ENCODE measurements at regions not wholly inside any gene's neighbourhood (a gene's known extent, or its start where the extent isn't known, plus 50 kb on each side); places are given as distances from the start of the nearest gene placed in this dataset.

GRCh38 chr12:17361224-17361623, 728.8 kb downstream of the RERGL start:
- Histone ChIP-seq H3K4me1 (ENCODE audit: insufficient read depth, low read length) (no peaks in the 10 kb centered on the region), H3K36me3 (ENCODE audit: insufficient read depth, low read length) (no peaks in the 10 kb centered on the region), H3K27ac (ENCODE audit: low read depth, low read length) (no peak overlapping the region), H3K9me3 (ENCODE audit: control insufficient read depth in 1 of 2, low read length in 2 of 2) (no peaks in the 10 kb centered on the region), H3K4me3 (ENCODE audit: low read length in 2 of 2) (no peak overlapping the region), H3K27me3 (ENCODE audit: insufficient read depth, low read length) (no peaks in the 10 kb centered on the region)
- Mint-ChIP-seq H3K27me3 (no peaks in the 10 kb centered on the region), H3K27ac (no peak overlapping the region), H3K4me3 (no peak overlapping the region), H3K4me1 (no peaks in the 10 kb centered on the region), H3K36me3 (no peaks in the 10 kb centered on the region), H3K9me3 (peaks cover 0 to 17% (median 7%) of the 10 kb centered on the region in 8 donors)
- DNase-seq = no peak
- intact Hi-C loops (cut with micrococcal nuclease) = no loop called here
- ChIA-PET CTCF (ENCODE audit: partially characterized antibody) (no interaction called here), POLR2A (ENCODE audit: partially characterized antibody) (no interaction called here)

- no peak overlapping the region for H3K4me3 ChIP-seq (ENCODE audit: low read length in 2 of 2)
- no peaks in the 10 kb centered on the region for H3K27me3 ChIP-seq (ENCODE audit: insufficient read depth, low read length)
- Mint-ChIP-seq H3K4me1 (no peaks in the 10 kb centered on the region), H3K4me3 (no peak overlapping the region), H3K27me3 (no peaks in the 10 kb centered on the region), H3K9me3 (peaks cover 0 to 10% (median 4%) of the 10 kb centered on the region in 8 donors), H3K36me3 (no peaks in the 10 kb centered on the region), H3K27ac (no peak overlapping the region)
- POLR2A ChIA-PET (ENCODE audit: partially characterized antibody) = no interaction called here
- no peak overlapping the region for H3K27ac ChIP-seq (ENCODE audit: low read depth, low read length)
- CTCF ChIA-PET (ENCODE audit: partially characterized antibody) = no interaction called here
- no peaks in the 10 kb centered on the region for H3K36me3 ChIP-seq (ENCODE audit: insufficient read depth, low read length)
- no peaks in the 10 kb centered on the region for H3K4me1 ChIP-seq (ENCODE audit: insufficient read depth, low read length)
- intact Hi-C loops (cut with micrococcal nuclease) = no loop called here
- no peaks in the 10 kb centered on the region for H3K9me3 ChIP-seq (ENCODE audit: control insufficient read depth in 1 of 2, low read length in 2 of 2)
- no peak for DNase-seq
Measured at GRCh38 chr12:17358835-17359234, 731.2 kb downstream of the RERGL start.

DNA sequence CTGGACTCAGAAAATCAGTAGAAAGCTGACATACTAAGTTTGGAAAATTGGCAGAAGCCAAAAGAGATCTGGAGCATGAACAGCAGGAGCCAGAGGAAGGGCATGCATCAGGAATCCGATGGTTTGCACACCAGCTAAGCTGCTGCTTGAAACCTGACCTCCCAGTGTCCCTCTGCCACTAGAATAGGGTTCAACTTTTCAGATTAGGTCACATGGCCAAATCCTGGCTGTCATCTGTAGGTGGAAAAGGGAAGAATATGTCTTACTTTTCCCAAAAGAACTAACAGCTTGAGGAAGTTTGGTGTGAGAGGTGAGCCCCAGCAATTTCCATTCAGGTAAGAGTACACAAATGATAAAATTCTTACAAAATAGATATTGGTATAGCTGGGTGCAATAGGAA, 732.6 kb downstream of the RERGL start:
- DNase-seq = no peak
- Histone ChIP-seq H3K9me3 (ENCODE audit: control insufficient read depth in 1 of 2, low read length in 2 of 2) (no peaks in the 10 kb centered on the region), H3K4me3 (ENCODE audit: low read length in 2 of 2) (no peak overlapping the region), H3K36me3 (ENCODE audit: insufficient read depth, low read length) (no peaks in the 10 kb centered on the region), H3K4me1 (ENCODE audit: insufficient read depth, low read length) (no peaks in the 10 kb centered on the region), H3K27ac (ENCODE audit: low read depth, low read length) (no peak overlapping the region), H3K27me3 (ENCODE audit: insufficient read depth, low read length) (no peaks in the 10 kb centered on the region)
- Mint-ChIP-seq H3K27me3 (no peaks in the 10 kb centered on the region), H3K4me1 (no peaks in the 10 kb centered on the region), H3K27ac (no peak overlapping the region), H3K36me3 (no peaks in the 10 kb centered on the region), H3K9me3 (peaks cover 0 to 10% (median 4%) of the 10 kb centered on the region in 8 donors), H3K4me3 (no peak overlapping the region)
- POLR2A ChIA-PET (ENCODE audit: partially characterized antibody) = no interaction called here
- CTCF ChIA-PET (ENCODE audit: partially characterized antibody) = no interaction called here
- intact Hi-C loops (cut with micrococcal nuclease) = no loop called here

DNA sequence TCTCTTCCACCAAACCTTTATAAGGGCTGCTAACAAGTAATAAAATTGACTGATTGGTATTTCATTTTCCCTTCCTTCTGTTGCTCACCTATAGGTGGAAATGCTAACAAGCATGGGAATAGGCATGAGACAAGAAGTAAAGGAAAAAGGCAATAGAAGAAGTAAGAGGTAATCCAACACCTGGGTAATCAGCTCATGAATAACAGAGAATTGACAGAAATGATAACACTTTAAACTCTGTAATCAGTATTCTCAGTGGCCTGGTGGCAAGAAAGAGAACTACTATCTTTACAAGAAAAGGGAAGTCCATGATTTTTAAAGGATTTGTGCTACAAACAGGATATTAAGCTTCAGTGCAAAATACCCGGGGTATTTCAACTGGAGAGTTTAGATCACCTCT, 737.8 kb downstream of the RERGL start:
- H3K36me3 Mint-ChIP-seq = no peaks in the 10 kb centered on the region
- Histone ChIP-seq H3K4me1 (ENCODE audit: insufficient read depth, low read length) (no peaks in the 10 kb centered on the region), H3K27ac (ENCODE audit: low read depth, low read length) (no peak overlapping the region), H3K4me3 (ENCODE audit: low read length in 2 of 2) (no peak overlapping the region), H3K36me3 (ENCODE audit: insufficient read depth, low read length) (no peaks in the 10 kb centered on the region), H3K27me3 (ENCODE audit: insufficient read depth, low read length) (no peaks in the 10 kb centered on the region), H3K9me3 (ENCODE audit: control insufficient read depth in 1 of 2, low read length in 2 of 2) (no peaks in the 10 kb centered on the region)
- ChIA-PET POLR2A (ENCODE audit: partially characterized antibody) (no interaction called here), CTCF (ENCODE audit: partially characterized antibody) (no interaction called here)
- intact Hi-C loops (cut with micrococcal nuclease) = no loop called here
- no peak overlapping the region for H3K27ac Mint-ChIP-seq
- DNase-seq = no peak
- H3K9me3 Mint-ChIP-seq = peaks cover 0 to 12% (median 5%) of the 10 kb centered on the region in 8 donors
- H3K4me1 Mint-ChIP-seq = no peaks in the 10 kb centered on the region
- H3K27me3 Mint-ChIP-seq = no peaks in the 10 kb centered on the region
- H3K4me3 Mint-ChIP-seq = no peak overlapping the region

DNA sequence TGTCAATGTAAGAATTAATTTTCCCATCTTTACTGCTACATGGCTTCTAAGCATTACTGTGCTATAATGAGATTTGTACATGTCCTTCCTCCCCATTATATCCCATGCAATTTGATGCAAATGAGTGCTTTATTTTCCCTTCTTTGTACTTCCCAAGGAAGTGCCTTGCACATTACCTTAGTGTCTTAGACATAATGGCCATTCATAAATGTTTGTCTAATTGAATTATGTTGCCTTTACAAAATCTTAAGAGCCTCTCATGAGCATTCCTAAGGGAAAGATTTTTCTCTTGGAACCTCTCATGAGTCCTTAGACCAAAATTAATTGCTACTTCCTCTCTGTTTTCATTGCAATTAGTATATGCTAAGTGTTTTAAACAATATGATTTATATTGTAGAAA, 741.7 kb downstream of the RERGL start:
- no peak overlapping the region for H3K4me3 ChIP-seq (ENCODE audit: low read length in 2 of 2)
- H3K4me1 ChIP-seq (ENCODE audit: insufficient read depth, low read length) = no peaks in the 10 kb centered on the region
- CTCF ChIA-PET (ENCODE audit: partially characterized antibody) = no interaction called here
- H3K27ac ChIP-seq (ENCODE audit: low read depth, low read length) = no peak overlapping the region
- Mint-ChIP-seq H3K36me3 (no peaks in the 10 kb centered on the region), H3K9me3 (peaks cover 0 to 19% (median 7%) of the 10 kb centered on the region in 8 donors), H3K4me3 (no peak overlapping the region), H3K27ac (no peak overlapping the region), H3K27me3 (no peaks in the 10 kb centered on the region), H3K4me1 (no peaks in the 10 kb centered on the region)
- no peaks in the 10 kb centered on the region for H3K9me3 ChIP-seq (ENCODE audit: control insufficient read depth in 1 of 2, low read length in 2 of 2)
- intact Hi-C loops (cut with micrococcal nuclease) = no loop called here
- H3K36me3 ChIP-seq (ENCODE audit: insufficient read depth, low read length) = no peaks in the 10 kb centered on the region
- H3K27me3 ChIP-seq (ENCODE audit: insufficient read depth, low read length) = no peaks in the 10 kb centered on the region
- POLR2A ChIA-PET (ENCODE audit: partially characterized antibody) = no interaction called here
- no peak for DNase-seq

DNA sequence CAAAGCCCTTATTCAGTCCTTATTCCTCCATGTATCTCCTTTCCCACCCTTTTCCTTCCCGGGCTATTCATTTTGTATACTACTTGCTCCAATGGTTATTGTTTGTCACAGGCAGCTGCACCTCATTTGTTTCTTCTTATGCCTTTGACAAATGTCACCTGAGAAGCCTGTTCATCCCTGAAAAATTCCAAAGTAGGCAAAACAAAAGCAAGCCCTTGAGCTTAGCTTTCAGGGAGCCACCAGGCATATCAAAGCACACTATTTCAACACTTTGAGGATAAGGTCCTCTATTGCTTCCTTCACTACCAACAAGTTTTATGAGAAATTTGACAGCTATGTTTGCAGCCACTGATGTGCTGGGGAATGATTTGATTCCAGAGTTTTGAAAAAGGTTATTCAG, 738.7 kb upstream of the LMO3 start:
- no peak for DNase-seq
- Mint-ChIP-seq H3K27ac (no peak overlapping the region), H3K4me1 (no peaks in the 10 kb centered on the region), H3K36me3 (no peaks in the 10 kb centered on the region), H3K27me3 (no peaks in the 10 kb centered on the region), H3K4me3 (no peak overlapping the region), H3K9me3 (peaks cover 0 to 15% (median 11%) of the 10 kb centered on the region in 8 donors)
- no peak overlapping the region for H3K4me3 ChIP-seq (ENCODE audit: low read length in 2 of 2)
- no peaks in the 10 kb centered on the region for H3K36me3 ChIP-seq (ENCODE audit: insufficient read depth, low read length)
- no peak overlapping the region for H3K27ac ChIP-seq (ENCODE audit: low read depth, low read length)
- CTCF ChIA-PET (ENCODE audit: partially characterized antibody) = no interaction called here
- H3K9me3 ChIP-seq (ENCODE audit: control insufficient read depth in 1 of 2, low read length in 2 of 2) = no peaks in the 10 kb centered on the region
- H3K27me3 ChIP-seq (ENCODE audit: insufficient read depth, low read length) = no peaks in the 10 kb centered on the region
- no peaks in the 10 kb centered on the region for H3K4me1 ChIP-seq (ENCODE audit: insufficient read depth, low read length)
- intact Hi-C loops (cut with micrococcal nuclease) = no loop called here
- POLR2A ChIA-PET (ENCODE audit: partially characterized antibody) = no interaction called here

DNA sequence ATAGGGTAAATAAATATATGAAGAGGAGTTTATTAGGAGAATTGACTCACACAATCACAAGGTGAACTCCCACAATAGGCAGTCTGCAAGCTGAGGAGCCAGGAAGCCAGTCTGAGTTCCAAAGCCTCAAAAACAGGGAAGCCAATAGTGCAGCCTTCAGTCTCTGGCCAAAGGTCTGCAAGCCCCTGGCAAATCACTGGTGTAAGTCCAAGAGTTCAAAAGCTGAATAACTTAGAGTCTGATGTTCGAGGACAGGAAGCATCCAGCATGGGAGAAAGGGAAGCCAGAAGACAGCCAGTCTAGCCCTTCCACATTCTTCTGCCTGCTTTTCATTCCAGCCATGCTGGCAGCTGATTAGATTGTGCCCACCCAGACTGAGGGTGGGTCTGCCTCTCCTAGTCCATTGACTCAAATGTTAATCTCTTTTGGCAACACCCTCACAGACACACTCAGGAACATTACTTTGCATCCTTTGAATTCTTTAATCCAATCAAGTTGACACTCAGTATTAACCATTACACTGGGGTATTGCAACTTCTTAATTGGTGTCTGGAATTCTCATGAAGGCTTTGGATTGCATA, 736.5 kb upstream of the LMO3 start:
- POLR2A ChIA-PET (ENCODE audit: partially characterized antibody) = no interaction called here
- H3K27me3 ChIP-seq (ENCODE audit: insufficient read depth, low read length) = no peaks in the 10 kb centered on the region
- H3K4me3 ChIP-seq (ENCODE audit: low read length in 2 of 2) = no peak overlapping the region
- no peaks in the 10 kb centered on the region for H3K4me1 ChIP-seq (ENCODE audit: insufficient read depth, low read length)
- Mint-ChIP-seq H3K4me3 (no peak overlapping the region), H3K27me3 (no peaks in the 10 kb centered on the region), H3K27ac (peak overlapping the region in 1 of 7 donors; percentile 39), H3K9me3 (peaks cover 0 to 16% (median 8%) of the 10 kb centered on the region in 8 donors), H3K36me3 (no peaks in the 10 kb centered on the region), H3K4me1 (no peaks in the 10 kb centered on the region)
- CTCF ChIA-PET (ENCODE audit: partially characterized antibody) = no interaction called here
- intact Hi-C loops (cut with micrococcal nuclease) = no loop called here
- no peak overlapping the region for H3K27ac ChIP-seq (ENCODE audit: low read depth, low read length)
- no peak for DNase-seq
- no peaks in the 10 kb centered on the region for H3K9me3 ChIP-seq (ENCODE audit: control insufficient read depth in 1 of 2, low read length in 2 of 2)
- H3K36me3 ChIP-seq (ENCODE audit: insufficient read depth, low read length) = no peaks in the 10 kb centered on the region

GRCh38 chr12:17335487-17335886, 729.5 kb upstream of the LMO3 start:
- POLR2A ChIA-PET (ENCODE audit: partially characterized antibody) = no interaction called here
- Mint-ChIP-seq H3K27me3 (no peaks in the 10 kb centered on the region), H3K36me3 (no peaks in the 10 kb centered on the region), H3K4me3 (no peak overlapping the region), H3K27ac (no peak overlapping the region), H3K4me1 (no peaks in the 10 kb centered on the region), H3K9me3 (peaks cover 0 to 14% (median 4%) of the 10 kb centered on the region in 8 donors)
- intact Hi-C loops (cut with micrococcal nuclease) = no loop called here
- no peak overlapping the region for H3K4me3 ChIP-seq (ENCODE audit: low read length in 2 of 2)
- no peak overlapping the region for H3K27ac ChIP-seq (ENCODE audit: low read depth, low read length)
- DNase-seq = no peak
- no peaks in the 10 kb centered on the region for H3K36me3 ChIP-seq (ENCODE audit: insufficient read depth, low read length)
- no peaks in the 10 kb centered on the region for H3K27me3 ChIP-seq (ENCODE audit: insufficient read depth, low read length)
- H3K9me3 ChIP-seq (ENCODE audit: control insufficient read depth in 1 of 2, low read length in 2 of 2) = no peaks in the 10 kb centered on the region
- H3K4me1 ChIP-seq (ENCODE audit: insufficient read depth, low read length) = no peaks in the 10 kb centered on the region
- CTCF ChIA-PET (ENCODE audit: partially characterized antibody) = no interaction called here

All from CD4-positive, alpha-beta memory T cell (primary cell).